H1 (cell line): ENCODE measurements at regions not wholly inside any gene's neighbourhood (a gene's known extent, or its start where the extent isn't known, plus 50 kb on each side); places are given as distances from the start of the nearest gene placed in this dataset.

Experiments used
- CTCF ChIA-PET: fragments of 300-600 bp; sonication (Branson Sonifier 250); formaldehyde crosslinking; loops from one replicate; lab custom pipeline; 2021; ENCODE audit not compliant: partially characterized antibody; lab: Charles Lee
- POLR2A ChIA-PET: fragments of 300-600 bp; sonication (Branson Sonifier 250); formaldehyde crosslinking; loops from one replicate; lab custom pipeline; 2021; ENCODE audit warnings: inconsistent platforms; ENCODE audit not compliant: partially characterized antibody; lab: Charles Lee
- DNase-seq, 2 experiments: peaks; one replicate each; pipeline versions ENCODE4 v3.0.0 to v3.0.0-alpha.2; 2010 to 2022; ENCODE audit warnings: low spot score in 2 of 2, low read depth in 1 of 2, mixed read lengths in 1 of 2
- FAIRE-seq: peaks from 2 replicates; lab custom pipeline; 2011; peaks lifted over from hg19 to GRCh38; lab: Jason Lieb, UNC
- H2AFZ ChIP-seq: 2 replicates; pipeline ENCODE4 v1.8.1; 2012; ENCODE audit warnings: low read length, inconsistent platforms
- H2AK5ac ChIP-seq: 2 replicates; pipeline ENCODE4 v1.6.1; 2013; ENCODE audit warnings: low read depth, low read length
- H2BK120ac ChIP-seq: replicated peaks from 2 replicates; pipeline ENCODE3; 2013; ENCODE audit warnings: low read depth, low read length, inconsistent platforms
- H2BK12ac ChIP-seq: 2 replicates; pipeline ENCODE4 v1.6.1; 2013; ENCODE audit warnings: low read depth, low read length
- H2BK15ac ChIP-seq: 2 replicates; pipeline ENCODE4 v1.6.1; 2013; ENCODE audit warnings: low read length
- H2BK20ac ChIP-seq: 2 replicates; pipeline ENCODE4 v1.6.1; 2013; ENCODE audit warnings: low read length
- H2BK5ac ChIP-seq: 2 replicates; pipeline ENCODE4 v1.6.1; 2013; ENCODE audit warnings: low read depth, low read length
- H3K14ac ChIP-seq: 2 replicates; pipeline ENCODE4 v1.6.1; 2013; ENCODE audit warnings: inconsistent platforms; ENCODE audit not compliant: insufficient read length
- H3K18ac ChIP-seq: 2 replicates; pipeline ENCODE4 v1.6.1; 2013; ENCODE audit warnings: low read length; ENCODE audit errors: extremely low read depth
- H3K23ac ChIP-seq: 2 replicates; pipeline ENCODE4 v1.6.1; 2013; ENCODE audit warnings: inconsistent platforms; ENCODE audit not compliant: insufficient read length
- H3K23me2 ChIP-seq: 2 replicates; pipeline ENCODE4 v1.6.1; 2013; ENCODE audit warnings: low read depth, low read length
- H3K27ac ChIP-seq: 2 replicates; pipeline ENCODE4 v1.6.1; 2011; ENCODE audit warnings: low read depth, low read length, inconsistent platforms
- H3K27me3 ChIP-seq, 4 experiments: replicated peaks in 1 of 4; 1 replicate in 1 of 4; 2 replicates in 3 of 4; pipeline versions ENCODE4 v1.6.1 to v1.8.1; 2011 to 2013; ENCODE audit warnings: low read length in 3 of 4, mild to moderate bottlenecking in 3 of 4, inconsistent platforms in 2 of 4, mixed read lengths in 2 of 4, moderate library complexity in 1 of 4; ENCODE audit not compliant: control insufficient read depth in 3 of 4, insufficient read depth in 3 of 4; ENCODE audit errors: extremely low read depth in 1 of 4
- H3K36me3 ChIP-seq, 4 experiments: 2 replicates each; pipeline versions ENCODE4 v1.6.1 to v1.8.1; 2011 to 2013; ENCODE audit warnings: mild to moderate bottlenecking in 4 of 4, low read length in 3 of 4, moderate library complexity in 2 of 4, control low read depth in 1 of 4, inconsistent platforms in 1 of 4; ENCODE audit not compliant: insufficient read depth in 4 of 4, control insufficient read depth in 2 of 4
- H3K4ac ChIP-seq: replicated peaks from 2 replicates; pipeline ENCODE3; 2013; ENCODE audit warnings: low read length, low read depth, mixed read lengths, inconsistent platforms; ENCODE audit not compliant: insufficient read length
- H3K4me1 ChIP-seq, 4 experiments: replicated peaks in 1 of 4; 1 replicate in 1 of 4; 2 replicates in 3 of 4; pipeline versions ENCODE4 v1.6.1 to v1.8.1; 2011 to 2013; ENCODE audit warnings: low read length in 3 of 4, inconsistent platforms in 2 of 4, mixed read lengths in 1 of 4; ENCODE audit not compliant: insufficient read depth in 4 of 4, control insufficient read depth in 3 of 4
- H3K4me2 ChIP-seq, 2 experiments: 2 replicates each; pipeline versions ENCODE4 v1.6.1 to v1.8.1; 2011 to 2013; ENCODE audit warnings: low read depth in 2 of 2, low read length in 2 of 2, control low read depth in 1 of 2, inconsistent platforms in 1 of 2, mild to moderate bottlenecking in 1 of 2; ENCODE audit not compliant: insufficient read depth in 1 of 2
- H3K4me3 ChIP-seq, 4 experiments: fragments of 200-600, 300-600 bp in 1 of 4; sonication (generic), shearing (Covaris generic), sonication (Bioruptor Twin) in 1 of 4; 2 replicates each; pipeline versions ENCODE4 v1.5.1 to v1.8.1; 2011 to 2016; ENCODE audit warnings: low read length in 4 of 4, low read depth in 3 of 4, control low read depth in 2 of 4, inconsistent platforms in 2 of 4, mild to moderate bottlenecking in 2 of 4, mixed read lengths in 1 of 4, moderate library complexity in 1 of 4; ENCODE audit not compliant: insufficient read depth in 2 of 4; ENCODE audit errors: extremely low read depth in 1 of 4
- H3K56ac ChIP-seq: replicated peaks from 2 replicates; pipeline ENCODE3; 2013; ENCODE audit warnings: low read depth, mild to moderate bottlenecking, mixed read lengths, low read length, inconsistent platforms; ENCODE audit not compliant: insufficient read length
- H3K79me1 ChIP-seq: 2 replicates; pipeline ENCODE4 v1.6.1; 2013; ENCODE audit warnings: low read depth, low read length, control low read depth
- H3K79me2 ChIP-seq, 2 experiments: 2 replicates each; pipeline versions ENCODE4 v1.6.1 to v1.8.1; 2012 to 2013; ENCODE audit warnings: low read length in 2 of 2, mild to moderate bottlenecking in 2 of 2, inconsistent platforms in 1 of 2; ENCODE audit not compliant: insufficient read depth in 2 of 2, control insufficient read depth in 1 of 2
- H3K9ac ChIP-seq, 4 experiments: replicated peaks in 1 of 4; 1 replicate in 1 of 4; 2 replicates in 3 of 4; pipeline versions ENCODE4 v1.6.1 to v1.8.1; 2011 to 2013; ENCODE audit warnings: low read depth in 3 of 4, low read length in 3 of 4, control low read depth in 2 of 4, mild to moderate bottlenecking in 2 of 4, moderate library complexity in 2 of 4, inconsistent platforms in 1 of 4; ENCODE audit errors: extremely low read depth in 1 of 4
- H3K9me3 ChIP-seq, 2 experiments: 2 replicates each; pipeline versions ENCODE4 v1.6.1 to v1.8.1; 2012 to 2013; ENCODE audit warnings: mild to moderate bottlenecking in 2 of 2, moderate library complexity in 2 of 2, control low read depth in 1 of 2, inconsistent platforms in 1 of 2, low read depth in 1 of 2, low read length in 1 of 2, mixed read lengths in 1 of 2; ENCODE audit not compliant: insufficient read depth in 2 of 2
- H4K20me1 ChIP-seq, 2 experiments: replicated peaks in 1 of 2; 2 replicates each; pipeline versions ENCODE3 to v1.8.1; 2011 to 2013; ENCODE audit warnings: inconsistent platforms in 2 of 2, low read length in 2 of 2, mild to moderate bottlenecking in 1 of 2; ENCODE audit not compliant: insufficient read depth in 2 of 2, control insufficient read depth in 1 of 2
- H4K5ac ChIP-seq: 2 replicates; pipeline ENCODE4 v1.6.1; 2013; ENCODE audit warnings: low read length, low read depth, mixed read lengths, inconsistent platforms; ENCODE audit not compliant: insufficient read length
- H4K8ac ChIP-seq: 2 replicates; pipeline ENCODE4 v1.8.0; 2013; ENCODE audit warnings: mild to moderate bottlenecking, moderate library complexity, low read length, inconsistent platforms; ENCODE audit not compliant: insufficient read depth; ENCODE audit errors: extremely low read depth
- H4K91ac ChIP-seq: replicated peaks from 2 replicates; pipeline ENCODE3; 2013; ENCODE audit warnings: low read length, mixed read lengths, inconsistent platforms; ENCODE audit not compliant: insufficient read length
- BRCA1 ChIP-seq: IDR thresholded peaks from 2 replicates; pipeline ENCODE4 v1.6.1; 2012; ENCODE audit warnings: low read depth, low read length, improper control_type of control experiment
- CREB1 ChIP-seq: IDR thresholded peaks from 2 replicates; pipeline ENCODE4 v1.6.1; 2012; ENCODE audit warnings: inconsistent platforms
- CTCF ChIP-seq, 3 experiments: IDR thresholded peaks; 1 replicate in 2 of 3; 2 replicates in 1 of 3; pipeline versions ENCODE4 v1.5.1 to v1.6.1; 2011; ENCODE audit warnings: low read length in 3 of 3, mild to moderate bottlenecking in 3 of 3, inconsistent platforms in 2 of 3, low read depth in 1 of 3, moderate library complexity in 1 of 3; ENCODE audit not compliant: insufficient read depth in 1 of 3; ENCODE audit errors: control extremely low read depth in 1 of 3
- RAD21 ChIP-seq, 2 experiments: IDR thresholded peaks in 1 of 2; conservative IDR thresholded peaks in 1 of 2; 2 replicates each; pipeline ENCODE4 v1.6.1; 2011; ENCODE audit warnings: low read depth in 2 of 2, low read length in 2 of 2, improper control_type of control experiment in 1 of 2, inconsistent platforms in 1 of 2, mild to moderate bottlenecking in 1 of 2, moderate library complexity in 1 of 2
- SIN3A ChIP-seq, 2 experiments: IDR thresholded peaks in 1 of 2; conservative IDR thresholded peaks in 1 of 2; 2 replicates each; pipeline ENCODE4 v1.6.1; 2011 to 2012; ENCODE audit warnings: low read length in 2 of 2, improper control_type of control experiment in 1 of 2, low read depth in 1 of 2, mild to moderate bottlenecking in 1 of 2
- SIRT6 ChIP-seq: IDR thresholded peaks from one replicate; pipeline ENCODE4 v1.7.1; 2012; ENCODE audit warnings: low read length, inconsistent platforms
- SP1 ChIP-seq: IDR thresholded peaks from 2 replicates; pipeline ENCODE4 v1.6.1; 2011; ENCODE audit warnings: low read depth, low read length
- TAF1 ChIP-seq: IDR thresholded peaks from 2 replicates; pipeline ENCODE4 v1.6.1; 2011; ENCODE audit warnings: mild to moderate bottlenecking, low read depth, low read length
- WGBS, 2 experiments: shearing (Covaris generic) in 1 of 2; methylation state at CpG; one replicate each; pipeline versions ENCODE4 v1.1.6 to v1.1.7; 2013 to 2015; ENCODE audit warnings: low lambda C conversion rate in 2 of 2, mixed read lengths in 2 of 2, inconsistent platforms in 1 of 2, low coverage in 1 of 2, missing lambda C conversion rate in 1 of 2; ENCODE audit not compliant: insufficient replicate concordance in 2 of 2, insufficient coverage in 1 of 2, insufficient read length in 1 of 2; ENCODE audit errors: extremely low coverage in 1 of 2, missing lambda C conversion rate in 1 of 2; 5-methylcytosine and 5-hydroxymethylcytosine counted together

- Histone ChIP-seq H2AFZ (no peak overlapping the region), H2BK12ac (no peak overlapping the region), H3K27ac (no peak overlapping the region), H3K27me3 (peaks cover 0 to 1% (median 0%) of the 10 kb centered on the region in 4 experiments; a peak in 1 of 7 replicates), H4K5ac (no peak overlapping the region), H2BK20ac (no peak overlapping the region), H3K4me2 (no peak overlapping the region), H3K9ac (no peak overlapping the region), H3K4me3 (no peak overlapping the region), H3K18ac (no peak overlapping the region), H3K79me2 (no peaks in the 10 kb centered on the region), H2BK15ac (no peak overlapping the region), H3K4me1 (no peaks in the 10 kb centered on the region), H2AK5ac (no peak overlapping the region), H2BK120ac (no peak overlapping the region), H4K20me1 (no peaks in the 10 kb centered on the region), H3K23ac (no peak overlapping the region), H3K14ac (no peak overlapping the region), H4K8ac (no peak overlapping the region), H3K36me3 (no peaks in the 10 kb centered on the region), H3K79me1 (no peaks in the 10 kb centered on the region), H3K23me2 (no peaks in the 10 kb centered on the region), H2BK5ac (no peak overlapping the region), H3K4ac (no peak overlapping the region), H3K9me3 (0 out of 4 replicates have a peak, but pooled peaks cover 0 to under 1% of the 10 kb centered on the region in 2 experiments), H3K56ac (no peak overlapping the region), H4K91ac (no peak overlapping the region)
- no peak for FAIRE-seq
- WGBS, 2 experiments = 98% methylated on average over 3 of the region's 3 CpGs; no CpG with 5 or more reads in 1 of the 2 experiments
- no peak for DNase-seq
- TF ChIP-seq CTCF (IDR thresholded peaks at IDR 0.05; ENCODE audit: control extremely low read depth in 1 of 3, insufficient read depth in 1 of 3, low read depth in 1 of 3, low read length in 3 of 3) (no peak), TAF1 (no peak), SIRT6 (no peak), SP1 (no peak), SIN3A (conservative IDR thresholded peaks at IDR 0.05 in 1 of 2, IDR thresholded peaks at IDR 0.05 in 1 of 2; ENCODE audit: low read depth in 1 of 2, low read length in 2 of 2) (no peak), RAD21 (IDR thresholded peaks at IDR 0.05 in 1 of 2, conservative IDR thresholded peaks at IDR 0.05 in 1 of 2; ENCODE audit: low read depth in 2 of 2, low read length in 2 of 2) (no peak), BRCA1 (no peak), CREB1 (no peak)
- POLR2A ChIA-PET = no interaction called here
- CTCF ChIA-PET = no interaction called here
Observed at GRCh38 chr13:50747737-50748350, 95.6 kb downstream of the DLEU7 start.
